Nucleus accumbens (tissue), 56 donors: ENCODE measurements at regions not wholly inside any gene's neighbourhood (a gene's known extent, or its start where the extent isn't known, plus 50 kb on each side); places are given as distances from the start of the nearest gene placed in this dataset.

Experiments used
- DNase-seq, 56 donors: peaks; one replicate each; lab custom pipeline; 2025; lab: John Stamatoyannopoulos, UW

DNA sequence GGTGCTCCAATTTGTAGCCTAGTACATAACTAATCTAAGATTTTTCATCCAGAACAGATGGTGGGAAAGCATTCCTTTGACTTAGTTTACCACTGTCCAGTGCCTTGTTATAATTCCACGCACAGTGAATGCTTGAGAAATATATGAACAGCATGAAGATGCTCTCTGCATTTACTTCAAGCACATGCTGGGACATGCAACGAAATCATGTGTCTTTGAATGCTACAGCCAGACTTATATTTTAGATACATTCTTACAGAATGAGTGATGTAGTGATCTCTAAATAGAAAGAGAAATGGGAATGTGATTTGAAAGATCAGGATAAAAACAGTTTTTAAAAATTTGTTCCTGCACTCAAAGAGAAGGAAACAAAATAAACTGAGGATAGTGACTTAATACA is 398.3 kb downstream of the FBXO15 start:
- no peak for DNase-seq

DNA sequence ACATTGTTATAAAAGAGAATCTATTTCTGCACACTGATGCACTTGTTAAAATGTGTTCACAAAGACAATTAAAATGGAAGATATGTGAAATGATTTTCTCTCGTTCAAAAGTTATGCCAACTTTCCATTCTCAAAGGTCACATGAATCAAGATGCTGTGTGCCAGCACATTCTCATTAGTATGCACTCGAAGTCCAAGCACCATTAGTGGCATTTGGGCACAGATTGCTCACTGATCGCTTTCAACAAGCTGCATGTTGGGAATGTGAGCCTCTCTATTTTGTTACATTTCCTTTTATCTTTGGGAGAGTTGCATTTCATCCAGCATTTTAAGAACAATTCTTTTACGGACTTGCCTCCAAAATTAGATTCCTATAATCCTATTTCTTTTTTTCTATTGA is 398.9 kb downstream of the FBXO15 start:
- DNase-seq: peak in 1 of 56 donors; percentile 20

DNA sequence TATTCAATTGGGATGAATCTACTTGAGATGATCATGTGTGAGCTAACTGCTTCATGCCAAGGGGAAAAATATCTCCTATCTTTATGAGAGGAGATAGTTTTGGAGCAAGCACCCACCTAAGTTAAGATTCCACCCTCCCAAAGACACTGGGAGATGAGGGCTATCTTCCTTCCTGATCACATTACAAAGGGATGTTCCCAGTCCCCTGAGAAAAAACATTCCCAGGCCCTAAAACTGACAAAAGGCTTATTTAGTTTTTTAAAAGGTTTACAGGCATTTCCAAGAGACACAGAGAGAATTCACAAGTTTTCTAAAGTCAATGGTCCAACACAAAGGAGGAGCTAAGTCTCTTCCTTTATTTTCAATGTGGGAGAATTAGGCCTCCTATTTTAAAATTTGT is 401.5 kb downstream of the FBXO15 start:
- no peak for DNase-seq

DNA sequence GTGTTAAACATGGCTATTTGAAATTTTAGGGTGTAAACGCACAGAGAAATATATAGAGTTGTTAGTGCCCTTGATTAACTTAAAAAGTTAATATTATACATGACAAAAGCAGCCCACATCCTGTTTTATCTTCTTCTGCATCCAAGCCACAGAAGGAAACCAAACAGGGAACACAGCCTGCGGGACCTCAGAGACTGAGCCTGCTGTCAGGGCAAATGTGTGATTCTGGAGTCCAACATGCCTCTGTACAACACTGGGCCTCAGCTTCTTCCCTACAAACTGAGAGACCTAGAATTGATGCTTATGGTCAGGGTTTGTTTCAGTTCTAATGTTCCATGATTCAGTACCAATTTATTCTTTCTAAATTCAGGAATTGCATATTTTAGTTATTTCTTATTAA is 404.7 kb downstream of the FBXO15 start:
- no peak for DNase-seq

DNA sequence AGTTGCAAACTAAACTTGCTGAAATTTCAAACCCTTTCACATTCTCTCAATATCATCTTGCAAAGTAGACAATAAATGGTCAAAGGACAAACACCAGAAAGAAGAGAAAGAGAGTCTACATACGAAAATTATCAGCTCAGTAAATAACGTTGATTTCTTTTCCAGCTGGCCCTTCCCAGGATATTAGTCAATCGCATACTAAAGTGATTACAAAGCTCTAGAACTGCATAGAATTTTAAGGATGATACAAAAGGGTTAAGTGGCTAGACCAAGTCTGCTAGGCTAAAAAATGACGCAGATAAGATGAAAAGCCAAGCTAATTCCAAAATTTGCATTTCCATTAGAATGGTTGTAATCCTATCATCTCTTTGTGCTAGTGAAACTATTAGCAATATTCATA is 405.7 kb downstream of the FBXO15 start:
- DNase-seq: no peak

DNA sequence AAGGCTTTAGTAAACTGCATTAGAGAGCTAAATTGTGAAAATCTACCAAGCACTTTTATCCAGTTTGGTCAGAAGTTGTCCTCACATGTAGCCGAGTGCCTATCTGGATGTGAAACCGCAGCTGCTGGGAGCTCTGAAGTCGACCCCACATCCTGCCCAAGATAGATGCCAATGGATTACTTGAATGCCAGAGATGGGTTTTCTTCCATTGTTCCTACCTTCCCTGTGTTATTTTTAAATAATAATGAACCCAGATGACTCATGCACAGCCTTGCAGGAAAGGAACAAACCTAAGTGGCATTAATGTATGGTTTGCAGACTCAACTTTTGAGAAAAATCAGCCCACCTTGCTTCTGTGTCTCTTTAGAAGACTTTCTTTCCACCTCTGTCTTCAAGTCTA is 408.5 kb downstream of the FBXO15 start:
- DNase-seq: peak in 1 of 56 donors; percentile 44

DNA sequence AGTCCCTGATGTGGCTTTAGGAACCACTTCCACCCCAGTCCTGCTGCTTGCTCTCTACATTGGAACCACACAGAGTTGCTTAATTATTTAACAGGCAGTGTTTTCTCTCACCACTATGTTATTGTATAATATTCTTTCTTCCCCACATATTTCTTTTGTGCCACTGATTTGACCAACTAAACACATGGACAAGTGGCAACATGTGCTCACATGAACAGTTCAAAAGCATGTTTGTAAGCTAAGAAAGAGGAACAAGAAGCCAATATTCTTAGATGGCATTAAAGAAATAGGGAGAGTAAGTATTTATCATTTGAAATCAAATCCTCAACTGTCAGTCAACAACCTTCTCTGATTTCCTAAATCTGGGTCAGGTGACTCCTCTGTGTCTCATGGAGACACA is 409.6 kb downstream of the FBXO15 start:
- no peak for DNase-seq

DNA sequence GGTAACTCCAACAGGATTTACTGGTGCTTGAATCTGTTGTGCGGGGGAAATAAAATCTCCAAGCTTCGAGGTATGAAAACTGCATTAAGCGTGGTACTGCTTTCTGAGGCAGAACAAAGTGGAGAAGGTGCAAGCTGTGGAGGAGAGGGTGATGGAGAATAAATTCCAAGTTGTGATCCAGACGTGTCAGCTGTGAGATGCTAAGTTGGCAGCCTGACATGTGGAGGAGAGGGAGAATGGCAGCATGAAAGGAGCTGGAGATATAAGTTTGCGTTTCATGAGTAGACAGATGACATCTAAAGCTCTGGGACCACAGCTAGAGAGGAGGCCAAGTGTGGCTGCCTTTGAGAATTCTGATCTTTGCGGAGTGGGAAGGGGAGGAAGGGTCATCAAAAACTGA is 411.8 kb downstream of the FBXO15 start:
- no peak for DNase-seq

DNA sequence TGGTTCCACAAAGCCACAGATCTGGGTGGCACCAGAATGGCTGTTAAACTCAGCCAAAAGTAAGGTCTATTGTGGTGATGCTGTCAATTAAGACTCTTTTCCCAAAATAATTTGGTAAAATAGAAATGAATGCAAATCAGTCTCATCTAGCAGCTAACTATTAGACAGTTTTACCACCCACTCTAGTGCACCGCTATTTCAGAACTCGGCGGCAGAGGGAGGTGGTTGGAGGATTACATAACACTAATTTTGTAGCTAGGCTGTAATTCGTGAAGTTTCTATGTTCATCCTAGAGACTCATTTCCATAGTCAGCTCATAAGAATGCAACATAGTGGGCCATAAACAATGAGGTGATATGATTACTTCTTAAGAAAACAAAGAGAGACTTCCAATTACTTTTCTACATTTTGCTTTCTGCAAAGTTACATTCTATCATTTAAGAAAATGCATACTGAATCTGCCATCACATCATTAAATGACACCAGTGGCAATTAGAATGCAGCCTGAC is 413.8 kb downstream of the FBXO15 start:
- DNase-seq: peak in 21 of 56 donors; percentile 6 to 74 (median 30)

DNA sequence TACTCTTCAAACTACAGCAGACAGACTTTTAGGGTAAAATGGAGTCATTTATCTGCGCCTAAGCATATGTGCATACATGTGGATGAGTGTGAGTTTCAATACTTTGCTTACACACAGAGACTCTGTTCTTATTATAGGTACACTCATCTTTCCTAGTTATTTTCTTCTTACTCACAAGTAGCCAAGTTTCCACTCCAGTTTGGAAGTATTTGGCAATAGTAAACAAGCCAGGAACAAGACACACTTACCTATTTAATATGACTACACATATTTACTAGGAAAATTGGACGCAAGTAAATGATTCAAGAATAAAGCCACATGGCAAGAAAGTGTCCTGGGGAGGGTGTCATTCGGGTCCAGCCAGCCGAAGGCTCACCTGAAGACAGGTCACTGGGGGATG is 414.3 kb downstream of the FBXO15 start:
- no peak for DNase-seq

DNA sequence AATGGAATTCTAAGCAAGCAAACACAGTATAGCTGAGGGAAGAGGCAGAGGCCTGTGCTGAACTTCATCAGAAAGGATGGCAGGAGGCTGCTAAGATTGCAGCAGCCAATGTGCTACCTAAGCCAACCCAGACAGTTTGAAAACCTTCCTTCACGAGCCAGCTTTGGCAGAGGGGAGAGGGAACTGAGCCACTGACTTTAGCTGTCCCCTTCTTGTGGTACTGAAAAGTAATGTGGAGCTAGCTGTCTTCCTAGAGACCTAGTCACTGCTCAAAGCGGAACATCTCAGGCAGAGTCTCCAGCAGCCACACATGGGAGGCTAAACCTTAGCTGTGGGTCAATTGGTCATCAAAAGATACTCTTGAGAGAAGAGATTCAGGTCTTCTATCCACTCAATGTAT is 419.0 kb downstream of the FBXO15 start:
- no peak for DNase-seq

DNA sequence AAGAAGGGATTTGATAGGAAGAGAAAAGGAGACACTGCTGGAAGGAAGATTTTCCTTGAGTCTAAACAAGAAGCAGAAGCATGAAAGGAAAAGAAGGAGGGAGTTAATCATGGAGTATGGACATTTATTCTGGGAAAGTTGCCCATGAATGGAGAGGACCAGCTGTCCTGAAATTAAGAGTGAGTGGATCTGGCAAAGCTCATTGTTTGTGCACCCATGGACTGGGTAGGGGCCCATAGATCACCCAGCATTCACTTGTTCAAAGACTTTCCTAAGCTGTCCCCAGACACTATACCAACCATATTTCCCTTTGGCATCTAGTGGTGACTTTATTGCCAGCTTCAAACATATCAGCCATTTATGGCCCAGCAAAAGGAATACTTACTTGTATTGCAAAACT is 422.7 kb downstream of the FBXO15 start:
- no peak for DNase-seq

DNA sequence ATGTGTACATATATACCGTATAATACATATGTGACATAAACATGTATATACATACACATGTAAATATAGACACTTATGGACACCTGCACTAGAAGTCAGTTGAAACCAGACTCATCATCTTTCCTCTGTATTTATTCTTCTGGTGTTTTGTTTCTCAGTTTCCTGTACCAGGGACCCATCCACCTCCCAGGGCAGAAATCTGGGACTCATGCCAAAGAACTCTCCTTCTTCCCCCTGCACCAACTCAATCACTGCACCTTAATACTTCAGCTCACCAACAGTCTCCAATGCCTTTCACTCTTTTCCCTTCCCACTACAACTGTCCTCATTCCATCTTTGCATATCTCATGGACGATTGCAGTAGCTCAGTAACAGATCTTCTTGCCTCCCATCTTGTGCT is 428.0 kb downstream of the FBXO15 start:
- no peak for DNase-seq

DNA sequence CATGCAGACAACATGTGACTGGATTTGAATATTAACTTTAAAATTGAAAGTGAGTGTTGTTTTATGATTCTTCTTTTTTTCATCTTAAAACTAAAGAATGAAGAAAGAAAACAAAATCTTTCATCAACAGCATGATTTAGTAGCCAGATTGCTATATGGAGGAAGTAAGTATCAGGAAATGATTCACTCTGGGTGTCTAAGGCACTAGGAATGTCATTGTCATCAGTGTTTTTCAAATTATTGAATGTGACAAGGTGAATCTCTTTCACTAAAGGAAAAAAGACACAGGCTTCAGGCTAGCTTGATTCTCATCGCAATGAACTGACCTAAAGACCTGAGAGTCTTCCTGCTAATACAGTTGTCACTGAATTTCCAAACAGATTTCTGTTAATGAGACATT is 430.1 kb downstream of the FBXO15 start:
- no peak for DNase-seq

DNA sequence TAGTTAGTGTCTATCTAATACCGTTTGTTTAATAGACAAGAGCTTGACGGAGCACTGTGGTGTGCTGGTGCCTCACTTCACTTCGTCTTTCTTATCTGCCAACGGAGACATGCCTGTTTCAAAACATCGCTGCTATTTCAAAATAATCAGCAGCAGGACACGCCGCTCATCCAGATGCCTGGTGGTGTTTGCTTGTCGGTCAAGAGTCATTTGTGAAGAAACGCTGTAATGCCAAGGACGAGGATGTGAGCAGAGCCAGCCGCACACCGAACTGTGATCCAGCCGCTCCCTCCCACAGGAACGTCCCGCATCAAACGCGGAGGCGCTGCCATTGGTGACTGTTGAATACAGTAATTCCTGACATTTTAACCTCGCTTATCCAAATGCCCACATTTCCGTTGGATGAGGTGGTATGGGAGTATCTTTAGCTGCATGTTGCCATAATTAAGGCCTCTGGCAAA is 432.4 kb downstream of the FBXO15 start:
- DNase-seq: no peak

DNA sequence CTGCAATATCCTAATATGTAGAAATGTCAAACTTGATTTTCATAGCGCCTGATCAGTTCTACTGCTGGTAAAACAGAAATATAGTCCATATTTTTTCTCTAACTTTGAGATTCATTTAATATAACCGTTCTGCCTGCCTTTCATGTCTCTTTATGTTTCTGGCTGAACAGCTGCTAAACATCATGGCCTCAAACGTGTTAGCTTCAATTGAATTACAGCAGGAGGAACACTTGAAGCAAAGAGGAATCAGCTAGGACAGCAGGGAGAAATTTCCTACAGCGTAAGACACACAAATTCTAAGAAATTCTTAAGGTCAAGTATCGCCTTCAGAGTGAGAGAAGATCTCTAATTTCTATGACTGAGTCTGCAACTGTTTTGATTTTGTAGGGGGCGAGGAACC is 433.2 kb downstream of the FBXO15 start:
- no peak for DNase-seq

DNA sequence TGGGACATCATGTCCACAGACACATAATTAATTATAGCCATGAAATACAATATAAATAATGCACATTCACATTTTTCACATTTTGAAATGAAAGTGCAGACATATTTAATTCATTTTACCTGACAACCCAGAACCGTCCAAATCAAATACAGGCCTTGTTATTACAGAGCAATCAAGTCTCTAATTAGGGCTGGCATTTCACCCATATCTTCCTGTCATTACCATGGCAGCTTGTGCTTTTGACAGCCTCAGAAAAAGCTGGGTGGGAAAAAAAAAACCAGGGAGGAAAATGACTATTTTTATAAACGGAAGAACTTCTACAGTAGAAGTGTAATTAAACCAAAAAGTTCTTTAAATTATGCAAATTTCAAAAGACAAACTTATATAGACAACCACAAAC is 436.4 kb downstream of the FBXO15 start:
- DNase-seq: no peak

DNA sequence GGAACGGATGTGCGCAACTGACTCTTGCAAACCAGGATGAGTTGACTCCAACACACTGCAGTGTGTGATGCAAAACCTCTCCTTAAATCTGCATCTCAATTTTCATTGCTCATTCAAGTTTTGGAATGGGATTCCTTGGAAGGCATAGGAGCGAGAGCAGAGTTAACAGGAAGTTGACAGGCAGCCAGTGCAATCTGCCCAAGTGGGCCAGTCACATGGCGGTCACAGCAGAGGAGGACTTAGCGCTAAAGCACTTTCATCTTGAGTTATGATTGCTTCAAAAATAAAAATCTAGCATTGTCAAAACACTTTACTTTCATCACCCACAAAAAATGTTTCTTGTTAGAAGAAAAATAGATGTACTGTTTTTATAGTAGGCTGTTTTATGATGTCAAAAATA is 439.0 kb downstream of the FBXO15 start:
- no peak for DNase-seq

DNA sequence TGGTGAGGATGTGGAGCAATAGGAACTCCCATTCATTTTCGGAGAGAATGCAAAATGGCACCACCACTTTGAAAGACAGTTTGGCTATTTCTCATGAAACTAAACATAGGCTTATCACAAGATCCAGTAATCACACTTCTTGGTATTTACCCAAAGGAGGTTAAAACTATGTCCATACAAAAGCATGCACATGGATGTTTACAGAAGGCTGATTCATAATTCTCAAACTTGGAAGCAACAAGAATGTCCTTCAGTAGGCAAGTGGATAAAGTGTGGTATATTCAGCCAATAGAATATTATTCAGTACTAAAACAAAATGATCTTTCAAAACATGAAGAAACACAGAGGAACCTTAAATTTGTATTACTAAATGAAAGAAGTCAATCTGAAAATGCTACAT is 440.6 kb downstream of the FBXO15 start:
- no peak for DNase-seq

DNA sequence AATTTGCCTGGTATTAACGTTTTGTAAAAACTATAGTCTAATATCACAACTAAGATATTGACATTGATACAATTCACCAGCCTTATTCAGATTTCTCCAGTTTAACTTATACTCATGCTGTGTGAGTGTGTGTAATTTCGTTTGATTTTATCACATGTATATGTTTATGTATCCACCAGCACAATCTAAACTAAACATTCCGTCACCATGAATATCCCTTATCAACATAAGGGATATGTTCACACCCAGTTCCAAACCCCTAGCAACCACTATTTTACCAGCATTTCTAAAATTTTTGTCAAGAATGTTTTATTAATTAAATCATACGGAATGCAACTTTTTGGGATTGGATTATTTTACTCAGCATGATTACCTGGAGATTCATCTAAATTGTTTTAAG is 450.3 kb downstream of the FBXO15 start:
- DNase-seq: no peak

DNA sequence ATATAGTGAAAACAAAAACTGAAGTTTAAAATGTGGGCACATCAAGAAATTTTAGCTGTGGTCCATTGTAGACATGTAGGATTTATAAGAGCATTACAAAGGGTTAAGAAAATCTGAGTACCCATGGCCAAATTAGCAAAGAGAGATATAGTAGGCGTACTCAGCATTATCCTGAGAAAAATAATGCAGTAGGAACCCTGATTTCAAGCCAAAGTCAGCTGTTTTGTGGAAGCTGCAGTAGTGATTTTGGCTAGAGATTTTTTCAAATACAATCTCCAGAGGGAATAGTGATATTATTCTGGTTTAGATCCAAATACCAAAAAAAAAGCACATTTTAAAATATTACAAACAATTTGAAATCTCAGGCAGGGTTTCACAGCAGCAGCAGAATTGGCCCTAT is 450.9 kb downstream of the FBXO15 start:
- no peak for DNase-seq

DNA sequence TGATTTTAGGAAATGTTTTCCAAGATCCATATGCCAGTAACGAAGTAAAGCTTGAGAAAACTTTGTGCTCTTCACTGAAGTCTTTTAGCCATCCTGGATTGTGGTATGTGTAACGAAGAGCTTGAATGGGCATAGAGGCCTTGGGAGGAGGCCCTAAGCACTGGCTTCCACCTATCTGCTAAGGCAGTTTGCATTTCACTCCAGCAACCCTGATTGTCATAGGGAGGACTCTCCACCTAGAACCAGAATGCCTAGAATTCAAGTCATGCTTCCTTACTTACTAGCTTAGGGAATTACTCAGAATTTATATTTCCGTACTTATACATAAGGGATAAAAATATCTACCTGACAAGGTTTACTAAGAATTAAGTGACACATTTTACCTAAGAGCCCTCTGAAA is 451.5 kb downstream of the FBXO15 start:
- DNase-seq: no peak

DNA sequence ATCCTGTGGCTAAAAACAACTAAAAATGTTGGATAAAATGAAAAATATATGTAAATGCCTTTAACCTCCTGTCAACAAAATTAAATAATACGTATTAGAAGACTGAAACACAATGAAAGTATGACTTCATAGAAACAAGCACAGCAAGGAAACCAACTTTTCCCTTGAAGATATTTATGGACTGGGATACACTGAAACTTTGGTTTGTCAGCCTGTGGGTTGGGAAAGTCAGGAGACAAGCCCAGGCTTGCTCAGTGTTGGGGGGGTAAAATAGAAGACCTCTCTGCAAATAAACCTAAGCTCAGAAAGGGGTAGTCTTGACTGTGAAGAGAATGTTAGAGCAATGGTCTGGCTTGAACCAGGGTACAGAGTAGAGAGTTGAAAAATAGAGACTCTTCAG is 454.5 kb downstream of the FBXO15 start:
- no peak for DNase-seq

DNA sequence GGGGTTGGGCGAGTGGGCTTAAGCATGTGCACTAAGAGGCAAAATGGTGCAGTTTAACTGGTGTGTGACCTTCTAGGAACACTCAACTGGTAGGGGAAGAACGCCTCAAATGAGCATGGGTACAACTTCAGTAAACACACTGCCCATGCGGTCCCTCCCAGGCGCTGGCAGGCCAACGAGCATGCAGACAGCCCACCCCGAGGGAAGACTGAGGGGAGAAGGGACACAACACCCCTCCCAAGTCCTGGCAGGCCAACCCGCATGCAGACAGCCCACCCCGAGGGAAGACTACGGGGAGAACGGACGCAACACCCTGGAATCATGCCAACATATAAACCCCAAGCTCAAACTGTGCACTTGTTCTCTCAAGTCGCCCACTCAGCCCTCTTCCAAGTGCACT is 456.0 kb downstream of the FBXO15 start:
- no peak for DNase-seq
